Cardiac fibroblast (primary cell): ENCODE measurements at regions not wholly inside any gene's neighbourhood (a gene's known extent, or its start where the extent isn't known, plus 50 kb on each side); places are given as distances from the start of the nearest gene placed in this dataset.

Source experiments
- DNase-seq, 2 donors: peaks; one replicate each; pipeline versions ENCODE4 v3.0.0 to v3.0.0-alpha.2; 2010; ENCODE audit warnings: low read depth in 2 of 2
- H3K4me3 ChIP-seq, 2 donors: replicated peaks in 1 of 2; 1 replicate in 1 of 2; 2 replicates in 1 of 2; pipeline ENCODE4 v1.5.1; 2011; ENCODE audit warnings: low read depth in 2 of 2, low read length in 2 of 2, mild to moderate bottlenecking in 2 of 2, moderate library complexity in 1 of 2
- TF ChIP-seq, protein P1 (sequence below): IDR thresholded peaks from one replicate; pipeline ENCODE4 v1.5.1; 2011; ENCODE audit warnings: low read depth, mild to moderate bottlenecking, low read length, inconsistent platforms

DNA sequence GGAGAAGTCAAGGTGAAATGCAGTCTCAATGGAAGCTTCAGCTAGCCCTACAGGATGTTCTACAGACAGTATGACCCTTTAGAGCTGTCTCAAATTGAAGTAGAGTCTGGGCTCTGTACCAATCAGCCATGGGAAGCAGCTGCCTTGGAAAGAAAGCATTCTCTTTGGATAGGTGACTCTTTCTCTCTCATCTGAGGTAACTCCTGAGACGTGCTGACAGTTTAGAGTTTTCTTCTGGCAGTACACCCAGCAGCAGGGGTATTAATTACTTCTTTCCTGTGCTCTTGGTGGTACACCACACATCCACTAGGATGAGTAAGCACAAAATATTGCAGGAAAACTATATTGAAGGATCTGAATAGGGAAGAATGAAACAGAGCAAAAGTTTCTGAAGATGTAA is 329.6 kb upstream of the RGMB start:
- TF ChIP-seq, protein P1, sequence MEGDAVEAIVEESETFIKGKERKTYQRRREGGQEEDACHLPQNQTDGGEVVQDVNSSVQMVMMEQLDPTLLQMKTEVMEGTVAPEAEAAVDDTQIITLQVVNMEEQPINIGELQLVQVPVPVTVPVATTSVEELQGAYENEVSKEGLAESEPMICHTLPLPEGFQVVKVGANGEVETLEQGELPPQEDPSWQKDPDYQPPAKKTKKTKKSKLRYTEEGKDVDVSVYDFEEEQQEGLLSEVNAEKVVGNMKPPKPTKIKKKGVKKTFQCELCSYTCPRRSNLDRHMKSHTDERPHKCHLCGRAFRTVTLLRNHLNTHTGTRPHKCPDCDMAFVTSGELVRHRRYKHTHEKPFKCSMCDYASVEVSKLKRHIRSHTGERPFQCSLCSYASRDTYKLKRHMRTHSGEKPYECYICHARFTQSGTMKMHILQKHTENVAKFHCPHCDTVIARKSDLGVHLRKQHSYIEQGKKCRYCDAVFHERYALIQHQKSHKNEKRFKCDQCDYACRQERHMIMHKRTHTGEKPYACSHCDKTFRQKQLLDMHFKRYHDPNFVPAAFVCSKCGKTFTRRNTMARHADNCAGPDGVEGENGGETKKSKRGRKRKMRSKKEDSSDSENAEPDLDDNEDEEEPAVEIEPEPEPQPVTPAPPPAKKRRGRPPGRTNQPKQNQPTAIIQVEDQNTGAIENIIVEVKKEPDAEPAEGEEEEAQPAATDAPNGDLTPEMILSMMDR: no peak
- DNase-seq: no peak
- H3K4me3 ChIP-seq: no peak overlapping the region

DNA sequence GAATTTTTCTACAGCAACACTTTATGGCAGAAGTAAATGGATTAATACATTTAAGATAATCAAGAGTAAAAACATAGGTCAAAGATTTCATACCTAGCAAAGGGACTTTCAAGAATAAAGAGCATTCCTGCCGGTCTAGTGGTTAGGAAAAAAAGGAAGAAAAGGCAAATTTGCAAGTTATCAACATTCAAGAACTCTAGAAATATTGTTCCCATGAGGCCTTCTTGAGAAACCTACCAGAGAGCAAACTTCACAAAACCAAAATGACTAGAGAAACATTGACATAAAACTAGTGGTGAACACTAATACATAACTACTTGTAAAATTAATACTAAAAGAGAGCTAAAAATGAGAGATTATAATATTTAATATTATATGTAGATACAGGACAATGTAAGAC is 320.2 kb upstream of the RGMB start:
- TF ChIP-seq, protein P1: no peak
- no peak for DNase-seq

DNA sequence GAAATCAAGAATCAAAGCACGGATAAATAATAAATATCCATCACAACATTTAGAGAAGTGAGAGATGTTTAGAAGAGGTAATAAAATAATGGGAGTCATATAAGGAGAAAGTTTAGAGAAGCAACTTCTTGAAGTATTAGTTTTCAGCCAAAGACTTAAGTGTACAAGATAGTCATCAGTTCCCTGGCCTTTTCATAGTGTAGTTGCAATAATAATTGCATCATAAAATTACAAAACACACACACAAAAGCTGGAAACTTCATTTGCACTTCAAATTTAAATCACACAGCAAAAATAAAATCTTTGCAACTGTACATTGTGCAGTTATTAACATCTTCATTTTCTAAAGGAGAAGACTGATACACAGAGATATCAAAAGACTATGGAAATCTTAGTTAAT is 319.1 kb upstream of the RGMB start:
- TF ChIP-seq, protein P1: no peak
- H3K4me3 ChIP-seq: no peak overlapping the region
- DNase-seq: peak; percentile 43 to 73

More for the DNA sequence above, 320.2 kb upstream of the RGMB start:
- no peak overlapping the region for H3K4me3 ChIP-seq

DNA sequence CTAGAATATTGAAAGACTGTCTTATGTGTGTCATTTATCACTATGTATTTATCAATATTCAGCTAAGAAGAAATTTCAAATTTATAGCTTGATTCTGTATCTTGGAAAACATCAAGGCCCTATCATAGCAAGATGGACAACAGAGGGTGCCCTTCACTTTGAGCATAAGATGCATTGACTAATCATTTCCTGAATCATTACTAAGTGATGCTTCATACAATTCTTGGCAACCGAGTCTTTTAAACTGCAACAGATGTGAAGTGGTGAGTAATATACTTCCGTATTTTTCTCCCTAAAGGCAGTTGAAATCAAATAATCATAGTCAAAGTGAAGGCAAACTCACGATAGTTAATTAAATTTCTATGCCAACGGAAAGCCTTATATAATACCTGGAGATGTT is 318.6 kb upstream of the RGMB start:
- TF ChIP-seq, protein P1: peak; percentile 37
- peak; percentile 84 to 98 for DNase-seq
- peak overlapping the region in 1 of 2 donors; percentile 28 for H3K4me3 ChIP-seq

DNA sequence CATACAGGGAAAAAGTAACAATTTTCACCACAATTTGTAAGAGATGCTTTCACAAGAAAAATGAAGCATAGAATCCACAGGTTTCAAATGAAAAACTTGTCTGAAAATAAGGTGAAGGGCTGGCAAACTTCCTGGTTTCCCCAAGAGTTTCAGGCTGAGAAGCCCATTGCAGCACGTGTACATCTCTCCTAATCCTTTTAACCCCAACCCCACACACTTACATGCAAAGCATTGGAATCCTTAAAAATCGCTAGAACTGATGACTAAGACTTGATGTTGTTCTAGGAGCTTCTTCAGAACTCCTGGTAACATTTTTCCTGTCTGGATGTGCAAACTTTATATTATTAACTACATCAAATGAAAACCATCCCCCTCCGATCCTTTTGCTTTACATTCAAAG is 317.8 kb upstream of the RGMB start:
- TF ChIP-seq, protein P1: no peak
- peak; percentile 17 to 67 for DNase-seq
- no peak overlapping the region for H3K4me3 ChIP-seq

DNA sequence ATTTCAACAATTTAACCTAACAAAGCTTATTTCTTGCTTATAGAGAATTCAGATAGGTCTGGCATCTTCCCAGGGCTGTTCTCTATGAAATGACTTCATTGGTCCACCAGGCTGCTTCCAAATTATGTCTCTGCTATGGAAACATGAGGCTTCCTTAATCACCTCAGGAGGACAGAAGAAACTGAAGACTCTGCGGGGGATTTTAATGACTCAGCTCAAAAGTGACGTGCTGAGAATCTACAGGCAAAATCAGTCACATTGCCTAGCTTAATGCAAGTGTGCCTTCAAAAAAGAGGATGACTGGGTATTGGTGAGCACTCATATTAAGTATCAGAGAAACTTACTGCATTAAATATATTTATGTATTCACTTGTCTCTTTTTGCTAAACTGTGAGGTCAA is 315.5 kb upstream of the RGMB start:
- TF ChIP-seq, protein P1: no peak
- DNase-seq: peak; percentile 41 to 84
- H3K4me3 ChIP-seq: no peak overlapping the region

DNA sequence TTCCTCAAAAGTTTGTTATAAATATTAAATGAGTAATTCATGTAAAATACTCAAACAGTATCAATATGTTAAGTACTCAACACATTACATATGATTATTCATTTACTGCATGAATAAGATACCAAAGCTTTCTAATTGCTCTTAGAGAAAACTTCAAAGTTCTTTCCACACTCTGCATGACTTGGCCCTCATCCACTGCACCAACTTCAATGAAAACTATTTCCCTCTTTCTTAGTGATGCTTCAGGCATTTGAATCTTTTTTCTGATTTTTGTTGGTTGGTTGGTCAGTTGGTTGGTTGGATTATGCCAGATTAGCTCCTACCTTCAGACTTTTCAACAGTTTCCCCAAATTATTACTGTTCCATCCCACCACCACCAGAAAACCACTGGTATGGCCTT is 314.7 kb upstream of the RGMB start:
- TF ChIP-seq, protein P1: no peak
- no peak overlapping the region for H3K4me3 ChIP-seq
- DNase-seq: peak in 1 of 2 donors; percentile 33
